Mononuclear cell (primary cell): ENCODE measurements at regions not wholly inside any gene's neighbourhood (a gene's known extent, or its start where the extent isn't known, plus 50 kb on each side); places are given as distances from the start of the nearest gene placed in this dataset.

Experiments used
- H3K27me3 ChIP-seq: 2 replicates; pipeline ENCODE4 v1.6.0; 2011; ENCODE audit warnings: low read length, control low read depth; ENCODE audit not compliant: insufficient read depth
- H3K4me1 ChIP-seq: 2 replicates; pipeline ENCODE4 v1.5.1; 2011; ENCODE audit warnings: mild to moderate bottlenecking, low read length, control low read depth; ENCODE audit not compliant: insufficient read depth
- H3K4me3 ChIP-seq: 2 replicates; pipeline ENCODE4 v1.5.1; 2011; ENCODE audit warnings: mild to moderate bottlenecking, low read length, moderate library complexity
- H3K9me3 ChIP-seq: 2 replicates; pipeline ENCODE4 v1.5.1; 2011; ENCODE audit warnings: low read depth, mild to moderate bottlenecking, control low read depth, low read length

GRCh38 chr1:56426587-56427381 lies 152.6 kb downstream of the PLPP3 start:
- no peaks in the 10 kb centered on the region for H3K9me3 ChIP-seq
- H3K4me3 ChIP-seq = no peak overlapping the region
- peaks cover 29% of the 10 kb centered on the region for H3K4me1 ChIP-seq
- no peaks in the 10 kb centered on the region for H3K27me3 ChIP-seq

- no peaks in the 10 kb centered on the region for H3K27me3 ChIP-seq
- no peak overlapping the region for H3K4me3 ChIP-seq
- no peaks in the 10 kb centered on the region for H3K9me3 ChIP-seq
- peaks cover 29% of the 10 kb centered on the region for H3K4me1 ChIP-seq
Observed at GRCh38 chr1:56425494-56426037, 153.8 kb downstream of the PLPP3 start.

GRCh38 chr1:56424744-56425493 lies 154.4 kb downstream of the PLPP3 start:
- Histone ChIP-seq H3K9me3 (no peaks in the 10 kb centered on the region), H3K4me1 (peaks cover 29% of the 10 kb centered on the region), H3K27me3 (no peaks in the 10 kb centered on the region), H3K4me3 (no peak overlapping the region)

GRCh38 chr1:56423716-56424115 lies 155.6 kb downstream of the PLPP3 start:
- Histone ChIP-seq H3K4me3 (no peak overlapping the region), H3K4me1 (peaks cover 29% of the 10 kb centered on the region), H3K27me3 (no peaks in the 10 kb centered on the region), H3K9me3 (no peaks in the 10 kb centered on the region)

GRCh38 chr1:56418151-56418631 lies 161.2 kb downstream of the PLPP3 start:
- H3K4me1 ChIP-seq = peaks cover 7% of the 10 kb centered on the region
- no peak overlapping the region for H3K4me3 ChIP-seq
- H3K9me3 ChIP-seq = no peaks in the 10 kb centered on the region
- H3K27me3 ChIP-seq = no peaks in the 10 kb centered on the region

- Histone ChIP-seq H3K9me3 (no peaks in the 10 kb centered on the region), H3K4me1 (peaks cover 7% of the 10 kb centered on the region), H3K27me3 (no peaks in the 10 kb centered on the region), H3K4me3 (no peak overlapping the region)
Observed at GRCh38 chr1:56417646-56418045, 161.7 kb downstream of the PLPP3 start.

GRCh38 chr1:56416495-56416894 lies 162.9 kb downstream of the PLPP3 start:
- Histone ChIP-seq H3K9me3 (no peaks in the 10 kb centered on the region), H3K4me1 (peaks cover 7% of the 10 kb centered on the region), H3K27me3 (no peaks in the 10 kb centered on the region), H3K4me3 (no peak overlapping the region)

- Histone ChIP-seq H3K9me3 (no peaks in the 10 kb centered on the region), H3K27me3 (no peaks in the 10 kb centered on the region), H3K4me1 (peaks cover 7% of the 10 kb centered on the region), H3K4me3 (no peak overlapping the region)
Observed at GRCh38 chr1:56415720-56416119, 163.6 kb downstream of the PLPP3 start.

- Histone ChIP-seq H3K4me1 (peaks cover 7% of the 10 kb centered on the region), H3K4me3 (no peak overlapping the region), H3K9me3 (no peaks in the 10 kb centered on the region), H3K27me3 (no peaks in the 10 kb centered on the region)
Observed at GRCh38 chr1:56415258-56415657, 164.1 kb downstream of the PLPP3 start.

- Histone ChIP-seq H3K4me3 (no peak overlapping the region), H3K4me1 (peaks cover 7% of the 10 kb centered on the region), H3K27me3 (no peaks in the 10 kb centered on the region), H3K9me3 (no peaks in the 10 kb centered on the region)
Observed at GRCh38 chr1:56414728-56415224, 164.6 kb downstream of the PLPP3 start.

GRCh38 chr1:56413671-56414199 lies 165.6 kb downstream of the PLPP3 start:
- Histone ChIP-seq H3K27me3 (no peaks in the 10 kb centered on the region), H3K4me1 (peaks cover 7% of the 10 kb centered on the region), H3K9me3 (no peaks in the 10 kb centered on the region), H3K4me3 (no peak overlapping the region)

GRCh38 chr1:56411484-56412180 lies 167.7 kb downstream of the PLPP3 start:
- no peaks in the 10 kb centered on the region for H3K4me1 ChIP-seq
- H3K27me3 ChIP-seq = no peaks in the 10 kb centered on the region

GRCh38 chr1:56411021-56411420 lies 168.3 kb downstream of the PLPP3 start:
- no peaks in the 10 kb centered on the region for H3K27me3 ChIP-seq

More at GRCh38 chr1:56411484-56412180, 167.7 kb downstream of the PLPP3 start:
- no peak overlapping the region for H3K4me3 ChIP-seq
- no peaks in the 10 kb centered on the region for H3K9me3 ChIP-seq

GRCh38 chr1:56410405-56410804 lies 169.0 kb downstream of the PLPP3 start:
- no peaks in the 10 kb centered on the region for H3K27me3 ChIP-seq
- no peaks in the 10 kb centered on the region for H3K4me1 ChIP-seq
- no peak overlapping the region for H3K4me3 ChIP-seq
- no peaks in the 10 kb centered on the region for H3K9me3 ChIP-seq

More at GRCh38 chr1:56411021-56411420, 168.3 kb downstream of the PLPP3 start:
- Histone ChIP-seq H3K4me1 (no peaks in the 10 kb centered on the region), H3K4me3 (no peak overlapping the region), H3K9me3 (no peaks in the 10 kb centered on the region)
